SKM-1 treated with dmso at 0.1 percent for 144 hours (cell line): ENCODE measurements at regions not wholly inside any gene's neighbourhood (a gene's known extent, or its start where the extent isn't known, plus 50 kb on each side); places are given as distances from the start of the nearest gene placed in this dataset.

Experiments used
- DNase-seq: peaks from one replicate; lab custom pipeline; 2025; ENCODE audit not compliant: unreplicated experiment; lab: John Stamatoyannopoulos, UW

DNA sequence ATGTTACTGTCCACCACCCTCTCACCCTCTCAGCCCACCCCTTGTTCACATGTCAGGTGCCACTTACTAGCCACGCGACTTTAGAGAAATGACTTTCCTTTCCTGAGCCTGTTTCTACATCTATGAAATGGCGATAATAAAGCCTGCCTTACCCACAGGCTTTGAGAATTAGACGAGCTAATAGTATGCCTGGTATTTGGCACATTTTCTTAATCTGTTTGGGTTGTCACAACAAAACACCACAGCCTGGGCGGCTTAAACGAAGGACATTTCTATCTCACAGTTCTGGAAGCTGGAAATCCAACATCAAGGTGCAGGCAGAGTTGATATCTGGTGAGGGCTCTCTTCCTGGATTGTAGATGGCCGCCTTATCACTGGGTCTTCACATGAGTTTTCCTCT is 273.9 kb upstream of the FMN2 start:
- no peak for DNase-seq

DNA sequence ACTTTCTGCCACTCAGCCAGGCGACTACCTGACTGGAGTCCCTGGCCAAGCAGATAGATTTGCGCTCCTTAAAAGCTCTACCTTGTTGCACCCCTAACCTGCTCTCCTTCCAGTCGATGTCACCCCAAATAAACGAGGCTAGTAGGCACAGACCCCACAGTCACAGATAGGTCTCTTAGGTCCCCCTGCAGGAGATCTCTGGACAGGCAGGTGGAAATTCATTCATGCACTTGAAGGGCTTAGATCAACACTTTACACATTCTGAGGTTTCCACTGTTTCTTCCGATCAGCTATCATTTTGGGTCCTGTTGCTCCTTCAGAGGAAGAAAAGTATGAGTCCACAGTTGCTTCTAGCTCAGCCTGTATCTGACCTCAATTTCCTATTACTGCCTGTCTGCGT is 272.6 kb upstream of the FMN2 start:
- DNase-seq, result no peak

DNA sequence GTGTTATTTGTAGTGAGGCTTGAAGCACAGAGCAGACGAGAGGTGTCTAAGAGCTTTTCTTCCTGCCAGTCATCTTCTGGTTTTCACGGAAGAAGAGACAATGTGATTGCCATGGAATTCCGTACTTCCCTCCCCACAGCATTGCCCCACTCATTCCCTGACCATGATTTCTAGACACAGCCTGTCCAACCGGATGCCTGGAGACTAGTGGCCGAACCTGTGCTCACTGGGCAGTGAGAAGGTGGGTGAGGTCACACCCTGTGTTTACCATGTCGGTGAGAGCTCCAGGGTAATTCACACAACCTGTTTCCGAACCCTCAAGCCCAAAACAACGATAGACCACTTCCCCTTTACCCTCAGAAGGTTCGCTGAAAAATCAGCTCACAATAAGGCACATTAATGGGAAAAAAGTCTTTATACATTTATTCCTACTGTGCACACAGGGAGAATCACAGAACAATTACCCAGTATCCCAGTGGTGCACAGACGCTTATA is 271.9 kb upstream of the FMN2 start:
- DNase-seq, result no peak

DNA sequence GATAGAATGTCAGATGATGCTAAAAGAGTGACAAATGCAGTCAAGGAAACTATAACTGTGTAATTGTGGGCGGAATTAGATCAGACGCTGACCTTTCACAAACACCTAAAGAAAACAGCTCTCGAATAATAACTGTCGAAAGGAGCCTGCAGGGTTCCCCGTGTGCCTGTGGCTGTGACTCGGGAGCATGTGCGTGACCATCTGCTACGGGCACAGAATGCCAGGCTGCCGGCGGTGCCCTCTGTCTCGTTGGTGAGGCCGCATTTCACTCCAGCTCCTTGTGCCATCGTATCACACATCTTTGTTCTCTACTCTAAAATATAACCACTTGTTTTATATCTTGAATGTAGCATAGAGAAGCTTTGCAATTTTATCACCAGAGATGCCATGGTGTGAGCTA is 267.8 kb upstream of the FMN2 start:
- DNase-seq, result no peak

DNA sequence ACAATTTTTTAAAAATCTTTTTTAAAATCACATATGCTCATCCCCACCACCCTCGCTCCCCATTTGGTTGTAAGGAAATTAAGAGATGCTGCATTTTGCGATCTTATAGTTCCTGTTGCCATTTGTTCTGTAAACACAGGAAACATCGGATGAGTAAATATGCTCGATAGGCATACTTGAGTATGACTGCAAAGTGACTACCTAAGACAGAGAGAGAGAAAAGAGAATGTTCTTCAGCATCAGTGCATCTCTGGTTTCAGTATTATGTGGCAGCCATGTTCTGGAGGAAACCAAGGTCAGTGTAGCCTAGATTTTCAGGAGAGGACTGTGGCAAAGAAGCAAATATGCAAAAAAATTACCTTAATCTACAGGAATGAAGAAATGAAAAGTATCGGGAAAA is 265.5 kb upstream of the FMN2 start:
- no peak for DNase-seq

DNA sequence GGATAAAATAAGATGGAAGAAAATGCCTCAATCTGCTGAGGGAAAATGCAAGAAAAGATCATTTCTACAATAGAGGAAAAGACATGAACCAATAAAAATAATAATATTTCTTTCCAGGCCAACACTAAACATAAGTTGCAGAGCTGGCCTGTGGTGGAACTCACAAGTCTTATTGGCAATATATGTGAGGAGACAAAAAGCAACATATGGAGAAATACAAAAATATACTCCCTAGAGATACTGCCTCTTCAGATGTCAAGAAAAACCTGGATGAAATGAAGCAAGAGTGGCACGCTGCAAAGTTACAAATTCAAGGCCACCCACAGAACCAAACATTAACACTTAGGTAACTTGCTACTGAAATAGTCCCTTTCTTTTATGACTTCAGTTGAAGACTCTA is 264.9 kb upstream of the FMN2 start:
- DNase-seq, result no peak

DNA sequence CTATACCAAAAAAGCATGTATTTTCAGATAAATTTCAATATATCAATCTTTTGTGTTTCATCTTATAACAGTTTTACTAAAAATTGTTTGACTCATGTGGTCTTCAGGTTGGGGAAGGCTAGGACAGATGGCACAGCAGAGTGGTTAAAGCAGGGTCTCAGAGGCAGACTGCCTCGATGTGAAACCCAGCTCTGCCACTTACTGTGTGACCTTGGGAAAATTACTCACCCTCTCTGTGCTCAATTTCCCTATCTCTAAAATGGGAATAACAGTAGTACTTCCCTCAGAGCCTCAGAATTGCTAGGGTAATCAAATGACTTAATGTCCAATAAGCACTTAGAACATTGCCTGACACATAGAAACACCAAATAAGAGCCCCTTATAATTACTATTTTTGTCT is 262.1 kb upstream of the FMN2 start:
- DNase-seq, result no peak

DNA sequence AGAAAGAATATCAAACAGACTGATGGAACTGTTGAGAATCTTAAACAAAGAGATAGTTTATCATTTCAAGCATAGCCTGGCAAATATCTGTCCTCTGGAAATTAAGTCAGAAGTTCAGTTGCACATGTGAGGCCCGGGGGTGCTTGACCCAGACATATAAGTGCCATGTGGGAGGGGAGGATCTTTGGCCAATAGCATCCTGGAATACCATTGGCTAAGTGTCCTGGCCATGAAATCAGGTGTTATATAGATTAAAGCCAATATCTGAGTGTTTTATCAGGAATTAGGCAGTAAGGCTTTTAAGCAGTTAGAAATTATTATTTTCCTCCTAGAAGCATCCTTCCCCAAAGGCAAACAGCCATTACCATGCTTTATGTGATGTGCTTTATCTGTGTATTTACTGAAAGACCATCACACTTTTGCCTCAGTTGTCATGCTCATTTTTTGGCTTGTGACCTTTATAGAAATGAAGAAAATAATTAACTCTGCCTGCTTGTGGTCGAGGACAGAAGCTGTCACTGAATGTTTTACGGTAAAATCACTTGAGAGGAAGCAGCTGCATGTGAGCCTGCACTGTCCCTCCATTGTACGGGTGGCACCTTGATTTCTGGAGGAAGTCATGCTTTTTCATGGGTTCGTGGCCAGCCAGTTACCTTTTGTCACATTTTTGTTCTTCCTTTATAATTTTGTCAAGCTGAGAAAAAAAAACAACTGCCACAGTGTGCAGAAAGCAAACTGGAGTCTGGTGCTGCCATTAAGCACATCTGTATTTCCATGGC is 259.9 kb upstream of the FMN2 start:
- no peak for DNase-seq

DNA sequence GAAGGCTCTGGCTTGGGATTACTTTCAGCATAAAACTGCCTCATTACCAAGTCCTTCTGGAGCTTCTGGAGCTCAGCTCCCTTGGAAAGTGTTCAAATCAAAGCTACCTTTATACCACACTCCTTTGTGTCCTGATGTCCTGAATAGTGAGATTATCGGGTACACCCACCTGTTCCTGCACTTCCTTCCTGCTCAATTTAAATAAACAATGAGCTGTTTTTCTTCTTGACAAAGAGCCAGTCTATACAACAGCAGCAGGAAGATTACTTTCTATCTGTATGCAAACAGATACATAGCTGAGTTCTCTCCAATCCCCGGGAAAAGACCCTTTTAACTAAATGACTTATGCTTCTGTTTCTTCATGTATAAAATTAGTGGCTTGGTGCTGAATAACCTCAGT is 258.0 kb upstream of the FMN2 start:
- no peak for DNase-seq

DNA sequence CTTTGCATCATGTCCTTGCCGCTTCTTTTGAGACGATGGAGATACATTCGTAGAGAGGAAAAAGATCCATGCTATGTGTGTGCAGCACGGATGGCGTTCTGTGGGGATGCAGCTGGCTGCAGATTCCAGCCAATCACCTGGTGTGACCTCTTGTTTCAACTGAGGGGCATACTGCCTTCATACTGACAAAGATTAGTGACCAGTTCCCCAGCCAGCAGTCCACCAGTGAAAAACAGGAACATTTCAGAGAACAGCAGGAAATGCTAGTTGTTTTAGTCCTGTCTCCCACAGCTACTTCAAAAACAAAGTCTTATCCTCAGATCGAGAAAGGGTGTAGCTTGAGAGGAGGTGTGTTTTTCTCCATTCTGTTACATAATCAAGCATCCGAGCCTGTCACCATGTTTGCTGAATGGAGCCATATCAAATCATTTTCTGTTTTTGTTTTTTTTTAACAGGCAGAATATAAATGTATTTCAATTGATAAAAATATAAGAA is 255.7 kb upstream of the FMN2 start:
- DNase-seq, result no peak

DNA sequence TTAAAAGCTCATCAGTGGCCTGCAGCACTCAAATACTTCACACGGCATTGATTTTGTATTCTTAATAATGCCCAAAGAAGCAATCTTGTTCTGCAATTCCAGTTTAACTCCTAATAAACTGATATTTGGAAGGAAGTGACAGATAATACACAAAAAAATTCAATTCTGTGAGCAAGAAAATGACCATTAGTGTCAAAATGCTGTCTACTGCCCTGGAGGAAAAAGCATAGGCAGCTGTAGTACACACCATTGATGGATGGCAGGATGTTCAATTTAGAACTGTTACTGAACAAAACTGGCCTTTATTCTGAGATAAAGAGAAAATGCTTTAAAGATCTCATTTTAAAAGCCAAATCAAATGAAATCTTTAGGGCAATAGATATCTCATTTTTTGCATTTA is 251.3 kb upstream of the FMN2 start:
- DNase-seq, result no peak

DNA sequence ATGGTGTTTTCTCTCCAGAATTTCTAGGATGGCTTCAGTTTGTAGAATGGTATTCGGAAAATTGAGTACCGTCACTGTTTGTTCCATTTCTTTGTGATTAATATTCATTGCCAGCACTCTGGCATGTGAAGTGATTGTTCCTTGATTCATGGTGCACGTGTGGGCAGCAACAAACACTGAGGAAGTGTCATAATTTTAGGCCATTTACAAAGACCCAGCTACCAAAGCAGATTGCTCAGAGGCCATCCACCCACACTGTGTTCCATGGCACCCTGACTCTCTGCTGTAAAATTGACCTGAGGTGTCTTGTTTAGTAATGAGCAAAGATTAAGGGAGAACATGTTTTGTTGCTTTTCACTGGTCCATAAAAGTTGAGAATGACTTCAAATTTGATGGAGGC is 250.9 kb upstream of the FMN2 start:
- no peak for DNase-seq

DNA sequence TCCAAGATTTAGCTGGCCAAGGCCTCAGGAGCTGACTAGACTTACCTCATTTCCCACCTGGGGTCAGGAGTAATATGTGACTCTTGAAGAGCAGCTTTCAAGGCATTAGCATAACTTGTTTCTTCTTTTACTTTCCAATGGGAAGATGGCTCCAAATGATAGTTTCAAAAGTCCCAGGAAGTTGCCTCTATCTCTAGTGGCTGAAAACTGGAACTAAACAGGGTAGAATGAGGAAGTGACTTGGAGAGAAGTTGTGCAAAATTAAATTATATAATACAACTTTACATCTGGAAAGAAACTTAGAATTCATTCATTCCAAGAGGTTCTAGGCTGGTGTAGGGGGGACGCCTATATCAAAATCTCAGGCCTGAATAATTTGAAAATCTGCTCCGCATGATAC is 250.1 kb upstream of the FMN2 start:
- peak; percentile 38 for DNase-seq

DNA sequence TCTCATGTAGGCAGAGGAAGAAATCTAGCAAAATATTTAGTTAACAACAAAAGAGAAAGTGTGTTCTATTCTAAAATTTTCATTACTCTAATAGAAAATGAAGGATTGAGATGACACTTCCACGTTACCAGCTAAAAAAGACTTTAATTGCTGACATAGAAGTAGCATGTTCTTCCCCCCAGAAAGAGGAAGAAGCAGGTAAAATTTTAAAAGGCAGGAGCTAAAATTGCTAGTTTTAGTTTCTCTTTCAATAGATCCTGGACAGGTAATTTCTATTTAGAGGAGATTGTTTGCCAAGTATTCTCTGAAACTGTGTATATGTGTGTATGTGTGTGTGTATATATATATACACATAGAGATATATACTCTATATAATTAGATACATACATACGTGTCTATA is 248.1 kb upstream of the FMN2 start:
- DNase-seq, result peak; percentile 25

DNA sequence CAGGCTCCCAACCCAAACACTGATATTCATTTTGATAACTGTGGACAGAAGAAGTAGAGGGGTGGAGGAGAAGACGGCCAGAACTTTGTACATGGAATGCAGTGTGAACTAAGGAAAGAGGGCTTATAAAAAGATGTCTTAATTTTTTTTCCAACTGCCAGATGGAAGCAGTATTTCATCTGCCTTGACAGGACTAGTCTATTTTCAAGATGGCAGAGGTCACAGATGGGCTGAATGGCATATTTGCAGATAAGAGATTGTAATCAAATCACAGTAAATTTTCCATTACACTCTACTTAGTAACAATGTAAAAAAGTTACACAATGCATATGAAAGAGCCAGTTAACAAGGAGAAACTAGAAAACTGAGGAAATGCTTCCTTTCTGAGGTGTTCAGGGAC is 246.8 kb upstream of the FMN2 start:
- DNase-seq, result no peak

DNA sequence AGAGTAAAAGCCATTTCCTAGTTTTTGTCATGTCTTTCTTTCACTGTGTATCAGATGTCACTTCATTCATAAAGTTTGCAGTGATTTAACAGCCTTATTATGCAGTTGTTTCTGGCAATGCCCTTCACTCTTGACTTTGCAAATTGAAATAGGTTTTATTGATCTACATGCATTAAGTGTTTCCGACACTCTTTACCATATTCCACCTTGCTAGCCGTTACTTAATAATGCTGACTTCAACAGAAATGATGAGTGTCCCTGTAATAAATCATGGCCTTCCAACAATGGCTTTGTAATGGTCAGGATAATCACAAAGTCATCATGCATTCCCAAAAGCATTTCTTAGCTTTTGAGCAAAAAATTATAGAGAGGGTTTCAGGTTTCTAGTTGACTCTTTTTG is 236.8 kb upstream of the FMN2 start:
- no peak for DNase-seq

DNA sequence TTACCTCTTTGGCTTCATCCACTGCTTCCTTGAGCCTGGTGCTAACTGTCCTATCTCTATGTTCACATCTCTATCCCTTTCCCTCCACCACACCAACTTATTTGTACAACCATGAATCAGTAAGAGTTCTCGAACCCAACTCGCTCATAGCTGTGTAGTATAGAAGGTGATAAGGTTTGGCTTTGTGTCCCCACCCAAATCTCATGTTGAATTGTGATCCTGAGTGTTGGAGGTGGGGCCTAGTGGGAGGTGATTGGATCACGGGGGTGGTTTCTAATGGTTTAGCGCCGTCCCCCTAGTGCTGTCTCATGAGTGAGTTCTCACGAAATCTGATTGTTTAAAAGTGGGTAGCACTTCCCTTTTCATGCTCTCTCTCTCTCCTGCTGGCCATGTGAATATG is 235.6 kb upstream of the FMN2 start:
- no peak for DNase-seq

DNA sequence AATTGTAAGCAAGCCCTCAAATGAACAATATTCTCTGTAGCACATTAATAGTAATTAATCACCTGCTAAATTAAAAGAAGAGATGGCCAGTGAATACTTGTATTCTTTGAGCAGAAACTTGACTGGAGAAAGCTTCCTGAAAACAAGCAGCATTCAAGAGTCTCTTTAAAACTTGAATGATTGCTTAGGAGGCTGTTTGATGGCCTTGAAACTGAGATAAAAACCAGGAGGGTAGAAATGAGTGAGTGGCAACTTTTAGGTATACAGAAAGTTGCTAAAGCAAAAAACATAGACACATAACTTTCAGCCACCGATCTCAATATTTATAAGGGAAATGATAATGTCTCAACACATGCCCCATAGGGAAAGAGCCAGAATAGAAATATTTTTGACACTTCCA is 234.8 kb upstream of the FMN2 start:
- no peak for DNase-seq

DNA sequence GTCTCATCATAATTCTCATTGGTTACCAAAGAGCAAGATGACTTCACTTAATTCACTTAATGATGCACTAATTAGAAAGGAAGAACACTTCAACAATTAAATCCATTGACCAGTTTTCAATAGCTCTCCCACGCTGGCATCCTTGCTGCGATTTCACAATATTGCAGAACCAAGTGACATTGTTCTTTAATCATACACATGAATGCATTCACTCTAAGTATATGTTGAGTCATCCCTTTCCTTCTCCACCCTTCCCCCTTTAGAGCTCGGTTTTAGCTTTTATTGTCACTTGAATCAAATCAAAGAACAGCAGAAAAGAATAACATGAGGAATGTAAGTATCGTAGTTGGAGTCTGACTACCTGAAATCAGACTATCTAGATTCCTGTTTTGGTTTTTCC is 233.6 kb upstream of the FMN2 start:
- DNase-seq, result peak; percentile 81

DNA sequence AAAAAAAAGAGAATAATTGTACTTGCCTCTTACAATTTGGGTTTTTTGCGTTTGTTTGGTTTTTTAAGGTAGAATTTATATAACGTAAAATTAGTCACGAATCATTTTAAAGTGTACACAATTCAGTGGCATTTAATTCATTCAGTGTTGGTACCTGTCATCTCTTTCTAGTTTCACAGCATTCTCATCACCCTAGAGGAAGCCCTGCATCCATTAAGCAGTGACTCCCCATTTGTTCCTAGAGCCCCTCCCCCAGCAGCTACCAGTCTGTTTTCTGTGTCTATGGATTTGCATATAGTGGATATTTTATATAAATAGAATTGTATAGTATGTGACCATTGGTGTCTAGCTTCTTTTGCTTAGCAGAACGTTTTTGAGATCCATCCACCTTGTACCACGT is 233.2 kb upstream of the FMN2 start:
- no peak for DNase-seq

DNA sequence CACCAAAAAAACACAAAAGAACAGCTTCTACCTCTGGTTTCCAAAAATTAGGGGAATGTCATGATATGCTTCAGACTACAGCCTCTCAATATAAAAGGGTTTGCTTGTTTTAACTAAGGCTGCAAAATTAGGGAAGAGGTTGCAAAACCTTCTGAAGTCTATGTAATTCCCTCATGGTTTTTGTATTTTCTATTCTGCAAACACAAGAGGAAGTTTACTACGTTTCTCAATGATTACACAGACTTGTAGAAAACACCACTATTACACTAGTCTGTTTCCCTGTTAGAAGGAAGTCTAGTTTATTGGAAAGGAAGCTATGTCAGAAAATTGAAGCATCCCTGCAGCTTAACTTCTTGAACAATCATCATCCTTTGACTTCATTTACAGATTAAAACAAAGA is 229.7 kb upstream of the FMN2 start:
- peak; percentile 93 for DNase-seq

DNA sequence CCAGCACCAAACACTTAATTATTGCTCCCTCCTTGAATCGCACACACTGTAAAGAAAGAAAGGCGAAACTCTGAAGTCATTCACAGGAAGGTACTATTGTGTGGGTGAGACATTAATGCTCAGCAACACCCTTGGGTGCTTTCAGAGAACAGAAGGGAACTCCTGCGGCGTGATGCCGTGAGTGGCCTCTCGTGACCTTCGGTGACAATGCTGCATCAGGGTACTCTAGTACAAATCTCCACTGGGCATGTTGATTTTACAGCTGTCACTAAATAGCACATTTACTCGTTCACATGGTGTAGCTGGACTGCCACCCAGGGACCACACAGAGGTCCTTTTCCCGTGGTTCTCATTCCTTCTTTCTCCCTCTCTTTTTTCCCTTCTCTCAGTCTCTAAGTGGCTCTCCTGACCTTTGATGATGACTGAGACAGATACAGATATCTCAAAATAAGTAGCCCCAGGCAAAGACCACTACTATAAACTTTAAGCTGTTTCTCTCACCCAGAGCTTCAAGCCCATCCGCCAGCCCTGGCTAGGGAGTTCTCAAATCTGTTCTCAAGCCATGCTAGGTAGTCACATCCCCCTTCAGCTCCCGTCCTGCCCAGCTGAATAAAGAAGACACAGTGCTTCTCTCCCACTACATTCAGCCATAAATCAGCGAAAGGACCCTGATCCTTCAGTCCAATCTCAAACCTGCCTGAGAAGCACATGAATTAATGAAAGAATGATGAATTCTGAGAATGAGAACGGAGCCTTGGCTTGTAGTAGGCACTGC is 223.4 kb upstream of the FMN2 start:
- no peak for DNase-seq
